Spleen (tissue), 11 donors: ENCODE measurements at regions not wholly inside any gene's neighbourhood (a gene's known extent, or its start where the extent isn't known, plus 50 kb on each side); places are given as distances from the start of the nearest gene placed in this dataset.

Source experiments
- DNase-seq: peaks from one replicate; pipeline ENCODE4 v3.0.0-alpha.2; 2020
- H3K27ac ChIP-seq, 8 donors: fragments of 200-600 bp; sonication (generic) in 7 of 8; 1 replicate in 4 of 8; 2 replicates in 4 of 8; pipeline versions ENCODE4 v1.5.0 to v1.8.0; 2016 to 2021; ENCODE audit warnings: inconsistent platforms in 4 of 8, mild to moderate bottlenecking in 4 of 8, moderate library complexity in 1 of 8
- H3K27me3 ChIP-seq, 7 donors: fragments of 200-600 bp; sonication (generic) in 6 of 7; replicated peaks in 1 of 7; 1 replicate in 4 of 7; 2 replicates in 3 of 7; pipeline versions ENCODE4 v1.5.0 to v1.8.0; 2016 to 2021; ENCODE audit warnings: inconsistent platforms in 3 of 7, mild to moderate bottlenecking in 1 of 7
- H3K36me3 ChIP-seq, 6 donors: fragments of 200-600 bp; sonication (generic) in 5 of 6; 1 replicate in 4 of 6; 2 replicates in 2 of 6; pipeline versions ENCODE4 v1.5.0 to v1.8.0; 2016 to 2021; ENCODE audit warnings: inconsistent platforms in 2 of 6
- H3K4me1 ChIP-seq, 6 donors: fragments of 200-600 bp; sonication (generic) in 5 of 6; 1 replicate in 3 of 6; 2 replicates in 3 of 6; pipeline versions ENCODE4 v1.5.0 to v1.8.0; 2016 to 2021; ENCODE audit warnings: inconsistent platforms in 3 of 6
- H3K4me3 ChIP-seq, 8 donors: fragments of 200-600 bp; sonication (generic) in 7 of 8; 1 replicate in 4 of 8; 2 replicates in 4 of 8; pipeline versions ENCODE4 v1.5.0 to v1.8.0; 2016 to 2021; ENCODE audit warnings: inconsistent platforms in 4 of 8, mild to moderate bottlenecking in 4 of 8, moderate library complexity in 2 of 8
- H3K9me3 ChIP-seq, 8 donors: fragments of 200-600 bp; sonication (generic) in 7 of 8; 1 replicate in 4 of 8; 2 replicates in 4 of 8; pipeline versions ENCODE4 v1.5.0 to v1.8.0; 2016 to 2021; ENCODE audit warnings: inconsistent platforms in 4 of 8
- CTCF ChIP-seq, 11 experiments: fragments of 200-600 bp in 7 of 11; fragments of 450-650 bp in 4 of 11; sonication (generic) in 4 of 11; IDR thresholded peaks in 8 of 11; conservative IDR thresholded peaks in 3 of 11; 1 replicate in 7 of 11; 2 replicates in 4 of 11; pipeline versions ENCODE4 v1.4.0 to v1.8.0; 2016 to 2021; ENCODE audit warnings: antibody characterized with exemption in 11 of 11, inconsistent platforms in 4 of 11, mild to moderate bottlenecking in 1 of 11
- POLR2A ChIP-seq, 3 donors: fragments of 450-650 bp; IDR thresholded peaks; one replicate each; pipeline ENCODE4 v1.5.1; 2017; ENCODE audit warnings: antibody characterized with exemption in 3 of 3, mild to moderate bottlenecking in 1 of 3
- POLR2AphosphoS5 ChIP-seq, 3 donors: sonication (generic); formaldehyde crosslinking; IDR thresholded peaks; one replicate each; pipeline ENCODE4 v1.5.1; 2017; ENCODE audit warnings: antibody characterized with exemption in 3 of 3
- WGBS, 5 donors: extraction: QIAGEN DNeasy Blood & Tissue Kit in 3 of 5; methylation state at CpG; one replicate each; pipeline versions ENCODE4 v1.1.5 to v1.1.7; 2013 to 2018; 5-methylcytosine and 5-hydroxymethylcytosine counted together
- intact Hi-C: fragments of 100-400 bp; cut with DNase I; formaldehyde crosslinking; loops from one replicate; pipeline ENCODE4 v1.15.0; 2023; ENCODE audit warnings: low total_unique reads
- donor health status: healthy with polysubstance abuse.
- donor health status: DM: no; HTN: no; CAD: no; lungs with moderate emphysema.
- donor health status: DM: no; HTN: no; CAD: no.
- donor health status: Bipolar disorder and iron deficiency.
- donor health status: healthy.
- donor health status: DM: no; HTN: no; CAD: no.
- donor health status: DM: yes; HTN: yes; CAD: no.

GRCh38 chr6:144944106-144944505 lies 659.0 kb downstream of the UTRN start:
- intact Hi-C loops: no loop called here
- 92 to 95% (median 92%) methylated on average over 4 of the region's 4 CpGs for WGBS, 5 donors
- TF ChIP-seq POLR2AphosphoS5 (IDR thresholded peaks at IDR 0.05) (no peak), POLR2A (IDR thresholded peaks at IDR 0.05) (no peak), CTCF (IDR thresholded peaks at IDR 0.05 in 8 of 11, conservative IDR thresholded peaks at IDR 0.05 in 3 of 11) (no peak)
- Histone ChIP-seq H3K4me1 (no peaks in the 10 kb centered on the region), H3K36me3 (no peaks in the 10 kb centered on the region), H3K9me3 (no peaks in the 10 kb centered on the region), H3K27me3 (no peaks in the 10 kb centered on the region), H3K27ac (no peak overlapping the region), H3K4me3 (no peak overlapping the region)
- DNase-seq: no peak

GRCh38 chr6:144947398-144947976 lies 662.4 kb downstream of the UTRN start:
- Histone ChIP-seq H3K4me3 (no peak overlapping the region), H3K36me3 (no peaks in the 10 kb centered on the region), H3K27ac (no peak overlapping the region), H3K27me3 (no peaks in the 10 kb centered on the region), H3K9me3 (no peaks in the 10 kb centered on the region), H3K4me1 (no peaks in the 10 kb centered on the region)
- TF ChIP-seq POLR2A (IDR thresholded peaks at IDR 0.05): no peak
- TF ChIP-seq CTCF (IDR thresholded peaks at IDR 0.05 in 8 of 11, conservative IDR thresholded peaks at IDR 0.05 in 3 of 11): no peak
- no peak for TF ChIP-seq POLR2AphosphoS5 (IDR thresholded peaks at IDR 0.05)
- intact Hi-C loops: no loop called here
- 74 to 92% (median 88%) methylated on average over 4 of the region's 4 CpGs for WGBS, 5 donors
- DNase-seq: no peak

GRCh38 chr6:144951730-144952437 lies 666.7 kb downstream of the UTRN start:
- Histone ChIP-seq H3K4me1 (no peaks in the 10 kb centered on the region), H3K27ac (no peak overlapping the region), H3K9me3 (no peaks in the 10 kb centered on the region), H3K27me3 (no peaks in the 10 kb centered on the region), H3K36me3 (no peaks in the 10 kb centered on the region), H3K4me3 (no peak overlapping the region)
- no peak for DNase-seq
- 60 to 76% (median 67%) methylated on average over 3 of the region's 3 CpGs for WGBS, 5 donors
- TF ChIP-seq POLR2A (IDR thresholded peaks at IDR 0.05): no peak
- TF ChIP-seq POLR2AphosphoS5 (IDR thresholded peaks at IDR 0.05): no peak
- no peak for TF ChIP-seq CTCF (IDR thresholded peaks at IDR 0.05 in 8 of 11, conservative IDR thresholded peaks at IDR 0.05 in 3 of 11)
- intact Hi-C loops: no loop called here

- no peaks in the 10 kb centered on the region for H3K4me1 ChIP-seq
- H3K36me3 ChIP-seq: no peaks in the 10 kb centered on the region
- no peaks in the 10 kb centered on the region for H3K27me3 ChIP-seq
- no peak overlapping the region for H3K4me3 ChIP-seq
- WGBS, 5 donors: 88 to 97% (median 95%) methylated on average over 3 of the region's 3 CpGs
- TF ChIP-seq CTCF (IDR thresholded peaks at IDR 0.05 in 8 of 11, conservative IDR thresholded peaks at IDR 0.05 in 3 of 11) (no peak), POLR2AphosphoS5 (IDR thresholded peaks at IDR 0.05) (no peak), POLR2A (IDR thresholded peaks at IDR 0.05) (no peak)
- intact Hi-C loops: no loop called here
- no peaks in the 10 kb centered on the region for H3K9me3 ChIP-seq
- DNase-seq: no peak
- H3K27ac ChIP-seq: no peak overlapping the region
Measured at GRCh38 chr6:144952456-144953240, 667.5 kb downstream of the UTRN start.
